ENCODE measurements at regions not wholly inside any gene's neighbourhood (a gene's known extent, or its start where the extent isn't known, plus 50 kb on each side); places are given as distances from the start of the nearest gene placed in this dataset.

DNA sequence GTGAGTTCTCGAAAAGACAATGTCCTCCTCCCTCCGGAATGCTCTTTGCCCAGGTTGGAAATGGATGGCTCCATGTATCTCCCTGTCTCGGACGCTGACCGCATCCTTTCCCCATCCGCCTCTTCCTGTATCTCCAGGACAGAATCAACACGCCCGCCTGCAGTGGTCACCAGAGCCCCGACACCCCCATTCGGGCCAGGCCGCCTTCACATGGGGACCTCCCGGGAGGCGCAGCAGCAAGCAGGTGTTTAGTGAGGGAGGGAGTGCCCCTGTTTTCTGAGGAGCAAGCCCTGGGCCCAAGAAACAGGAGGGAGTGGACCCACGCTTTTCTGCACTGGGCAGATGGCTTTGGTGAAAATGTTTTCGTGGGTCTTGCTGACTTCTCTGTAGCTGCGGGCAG lies 83.5 kb upstream of the TTC34 start:
- Histone ChIP-seq H3K4me1 (no peaks in the 10 kb centered on the region), H3K36me3 (no peaks in the 10 kb centered on the region), H3K9ac (ENCODE audit: low read depth in 2 of 2, low read length in 2 of 2) (no peak overlapping the region), H3K27ac (no peak overlapping the region), H3K4me3 (no peak overlapping the region), H3K27me3 (peaks cover 4% of the 10 kb centered on the region), H3K9me3 (no peaks in the 10 kb centered on the region)
- TF ChIP-seq, protein P1, sequence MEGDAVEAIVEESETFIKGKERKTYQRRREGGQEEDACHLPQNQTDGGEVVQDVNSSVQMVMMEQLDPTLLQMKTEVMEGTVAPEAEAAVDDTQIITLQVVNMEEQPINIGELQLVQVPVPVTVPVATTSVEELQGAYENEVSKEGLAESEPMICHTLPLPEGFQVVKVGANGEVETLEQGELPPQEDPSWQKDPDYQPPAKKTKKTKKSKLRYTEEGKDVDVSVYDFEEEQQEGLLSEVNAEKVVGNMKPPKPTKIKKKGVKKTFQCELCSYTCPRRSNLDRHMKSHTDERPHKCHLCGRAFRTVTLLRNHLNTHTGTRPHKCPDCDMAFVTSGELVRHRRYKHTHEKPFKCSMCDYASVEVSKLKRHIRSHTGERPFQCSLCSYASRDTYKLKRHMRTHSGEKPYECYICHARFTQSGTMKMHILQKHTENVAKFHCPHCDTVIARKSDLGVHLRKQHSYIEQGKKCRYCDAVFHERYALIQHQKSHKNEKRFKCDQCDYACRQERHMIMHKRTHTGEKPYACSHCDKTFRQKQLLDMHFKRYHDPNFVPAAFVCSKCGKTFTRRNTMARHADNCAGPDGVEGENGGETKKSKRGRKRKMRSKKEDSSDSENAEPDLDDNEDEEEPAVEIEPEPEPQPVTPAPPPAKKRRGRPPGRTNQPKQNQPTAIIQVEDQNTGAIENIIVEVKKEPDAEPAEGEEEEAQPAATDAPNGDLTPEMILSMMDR (IDR thresholded peaks at IDR 0.05), result no peak
- DNase-seq, result no peak
- intact Hi-C loops (cut with DNase I), result no loop called here

DNA sequence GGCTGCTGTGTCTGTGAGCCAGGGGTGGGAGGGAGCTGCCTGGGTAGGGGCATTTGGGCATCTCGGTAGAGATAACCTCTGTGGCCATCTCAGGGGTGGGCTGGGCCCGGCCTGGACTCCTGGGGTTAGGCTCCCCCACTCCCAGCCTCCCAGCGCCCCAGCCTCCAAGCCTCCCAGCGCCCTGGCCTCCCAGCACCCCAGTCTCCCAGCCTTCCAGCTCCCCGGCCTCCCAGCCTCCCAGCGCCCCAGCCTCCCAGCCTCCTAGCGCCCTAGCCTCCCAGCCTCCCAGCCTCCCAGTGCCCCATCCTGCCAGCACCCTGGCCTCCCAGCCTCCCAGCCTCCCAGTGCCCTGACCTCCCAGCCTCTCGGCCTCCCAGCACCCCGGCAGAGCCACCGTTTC lies 85.1 kb upstream of the TTC34 start:
- Histone ChIP-seq H3K9me3 (no peaks in the 10 kb centered on the region), H3K4me3 (no peak overlapping the region), H3K4me1 (no peaks in the 10 kb centered on the region), H3K27ac (no peak overlapping the region), H3K27me3 (peaks cover 4% of the 10 kb centered on the region), H3K9ac (ENCODE audit: low read depth in 2 of 2, low read length in 2 of 2) (no peak overlapping the region), H3K36me3 (no peaks in the 10 kb centered on the region)
- DNase-seq, result no peak
- TF ChIP-seq, protein P1 (IDR thresholded peaks at IDR 0.05), result no peak
- intact Hi-C loops (cut with DNase I), result no loop called here

DNA sequence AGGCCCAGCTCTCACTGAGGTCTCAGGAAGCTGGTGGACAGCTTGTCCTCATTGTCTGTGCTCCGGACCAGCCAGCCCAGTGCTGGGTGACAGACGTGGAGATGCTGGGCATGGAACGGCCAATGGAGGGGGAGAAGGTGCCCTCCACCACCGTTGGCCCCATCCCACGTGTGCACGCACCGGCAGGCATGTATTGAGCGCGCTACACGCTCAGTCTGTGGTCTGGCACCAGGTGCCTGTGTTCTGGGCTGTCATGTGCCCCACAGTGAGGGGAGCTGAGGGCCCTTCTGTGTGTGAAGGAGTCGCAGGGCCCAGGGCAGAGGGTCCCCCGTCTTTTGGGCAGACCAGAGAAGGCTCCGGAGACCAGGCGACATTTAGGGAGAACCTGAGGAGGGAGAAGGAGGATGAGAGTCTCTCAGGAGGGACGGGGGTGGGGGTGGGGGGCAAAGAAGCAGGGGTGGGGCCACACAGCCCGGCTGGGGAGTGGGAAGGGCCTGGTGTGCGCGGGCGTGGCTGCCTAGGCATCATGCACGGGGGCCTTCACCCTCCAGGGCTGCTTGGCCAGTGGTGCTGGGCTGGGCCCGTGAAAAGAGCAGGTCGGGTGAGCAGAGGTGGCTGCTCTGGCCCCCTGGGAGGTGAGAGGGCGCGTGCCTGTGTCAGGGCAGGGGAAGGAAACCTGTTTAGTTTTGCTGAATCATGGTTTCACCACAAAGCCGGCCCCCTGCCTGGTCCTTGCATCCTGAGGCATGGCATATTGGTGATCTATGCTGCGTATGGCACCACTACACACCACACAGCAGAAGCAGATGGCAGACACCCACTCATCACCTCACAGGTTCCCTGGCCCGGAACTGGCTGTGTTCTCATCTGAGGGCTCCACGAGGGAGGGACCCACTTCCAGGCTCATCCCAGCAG lies 86.7 kb upstream of the TTC34 start:
- Histone ChIP-seq H3K9ac (ENCODE audit: low read depth in 2 of 2, low read length in 2 of 2) (no peak overlapping the region), H3K9me3 (no peaks in the 10 kb centered on the region), H3K27ac (no peak overlapping the region), H3K27me3 (peaks cover 4% of the 10 kb centered on the region), H3K36me3 (no peaks in the 10 kb centered on the region), H3K4me3 (no peak overlapping the region), H3K4me1 (no peaks in the 10 kb centered on the region)
- TF ChIP-seq, protein P1 (IDR thresholded peaks at IDR 0.05), result no peak
- intact Hi-C loops (cut with DNase I), result no loop called here
- no peak for DNase-seq

DNA sequence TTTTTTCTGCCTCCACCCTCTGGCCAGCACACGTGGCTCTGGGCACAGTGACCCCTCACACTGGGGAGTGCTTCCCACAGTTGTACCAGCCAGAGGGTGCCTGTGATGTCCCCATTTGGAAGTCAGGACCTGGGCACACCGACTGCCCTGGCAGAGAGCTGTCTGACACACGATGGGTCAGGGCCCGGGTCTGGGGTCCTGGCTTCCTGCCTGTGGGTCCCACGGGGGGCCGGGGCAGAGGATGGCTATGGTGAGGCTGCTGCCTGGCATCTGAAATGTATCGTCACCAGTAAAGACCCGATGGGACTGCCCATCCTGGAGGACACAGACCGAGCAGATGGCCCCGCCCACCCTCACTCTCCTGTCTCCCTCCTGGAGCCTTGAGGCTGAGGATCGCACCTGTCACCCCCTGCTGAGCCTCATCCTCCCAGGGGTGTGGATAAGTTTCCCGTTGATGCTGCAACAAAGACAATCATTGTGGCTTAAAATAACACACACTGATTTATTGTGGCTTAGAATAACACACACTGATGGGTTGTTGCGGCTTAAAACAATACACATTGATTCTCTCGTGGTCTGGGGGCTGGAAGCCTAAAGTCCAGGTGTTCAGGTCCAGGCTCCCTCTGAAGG lies 88.8 kb upstream of the TTC34 start:
- intact Hi-C loops (cut with DNase I), result no loop called here
- Histone ChIP-seq H3K9ac (ENCODE audit: low read depth in 2 of 2, low read length in 2 of 2) (no peak overlapping the region), H3K9me3 (no peaks in the 10 kb centered on the region), H3K27me3 (peaks cover 4% of the 10 kb centered on the region), H3K27ac (no peak overlapping the region), H3K36me3 (no peaks in the 10 kb centered on the region), H3K4me1 (no peaks in the 10 kb centered on the region), H3K4me3 (no peak overlapping the region)
- DNase-seq, result no peak
- TF ChIP-seq, protein P1 (IDR thresholded peaks at IDR 0.05), result no peak

DNA sequence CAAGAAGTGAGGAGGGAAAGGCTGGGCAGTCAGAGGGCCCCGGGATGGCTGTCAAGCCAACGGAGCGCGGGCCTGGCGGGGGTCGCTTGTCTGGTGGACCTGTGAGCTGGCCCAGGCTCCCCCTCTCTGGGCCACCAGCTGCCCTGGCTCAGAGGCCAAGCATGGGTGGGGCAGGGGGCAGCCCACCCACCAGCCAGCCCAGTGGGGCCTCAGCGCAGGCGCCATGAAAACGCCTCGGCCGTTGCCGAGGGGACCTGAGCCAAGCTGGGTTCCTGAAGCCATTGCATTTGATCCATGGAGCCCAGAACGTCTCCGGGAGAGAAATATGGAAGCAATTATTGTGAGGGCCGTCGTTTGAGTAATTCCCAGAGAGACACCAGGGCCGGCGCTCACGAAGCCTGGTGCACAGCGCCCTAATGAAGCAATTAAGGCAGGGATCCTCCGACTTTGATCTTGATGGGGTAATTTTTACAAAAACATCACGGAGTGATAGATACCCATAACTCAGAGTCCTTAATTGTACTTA lies 90.5 kb upstream of the TTC34 start:
- intact Hi-C loops (cut with DNase I), result no loop called here
- no peaks in the 10 kb centered on the region for H3K4me1 ChIP-seq
- no peaks in the 10 kb centered on the region for H3K36me3 ChIP-seq
- no peak for DNase-seq
- TF ChIP-seq, protein P1 (IDR thresholded peaks at IDR 0.05), result no peak
- H3K4me3 ChIP-seq, result no peak overlapping the region
- H3K27me3 ChIP-seq, result peaks cover 4% of the 10 kb centered on the region
- H3K27ac ChIP-seq, result no peak overlapping the region
- no peak overlapping the region for H3K9ac ChIP-seq (ENCODE audit: low read depth in 2 of 2, low read length in 2 of 2)
- H3K9me3 ChIP-seq, result no peaks in the 10 kb centered on the region

Data from colonic mucosa (tissue), 4 donors.